Gastroesophageal sphincter (tissue), 3 donors: ENCODE measurements at regions not wholly inside any gene's neighbourhood (a gene's known extent, or its start where the extent isn't known, plus 50 kb on each side); places are given as distances from the start of the nearest gene placed in this dataset.

Source experiments
- EP300 ChIP-seq: sonication (generic); formaldehyde crosslinking; IDR thresholded peaks from one replicate; pipeline ENCODE4 v1.6.1; 2017; ENCODE audit warnings: antibody characterized with exemption, mild to moderate bottlenecking
- TF ChIP-seq, protein P1 (sequence below), 4 experiments: fragments of 200-600 bp in 2 of 4; fragments of 450-650 bp in 2 of 4; sonication (generic) in 1 of 4; IDR thresholded peaks; one replicate each; pipeline ENCODE4 v1.5.1; 2017 to 2019; ENCODE audit warnings: antibody characterized with exemption in 4 of 4, mild to moderate bottlenecking in 2 of 4, moderate library complexity in 2 of 4

GRCh38 chr5:158027806-158028775 lies 169.1 kb upstream of the CLINT1 start:
- TF ChIP-seq, protein P1, sequence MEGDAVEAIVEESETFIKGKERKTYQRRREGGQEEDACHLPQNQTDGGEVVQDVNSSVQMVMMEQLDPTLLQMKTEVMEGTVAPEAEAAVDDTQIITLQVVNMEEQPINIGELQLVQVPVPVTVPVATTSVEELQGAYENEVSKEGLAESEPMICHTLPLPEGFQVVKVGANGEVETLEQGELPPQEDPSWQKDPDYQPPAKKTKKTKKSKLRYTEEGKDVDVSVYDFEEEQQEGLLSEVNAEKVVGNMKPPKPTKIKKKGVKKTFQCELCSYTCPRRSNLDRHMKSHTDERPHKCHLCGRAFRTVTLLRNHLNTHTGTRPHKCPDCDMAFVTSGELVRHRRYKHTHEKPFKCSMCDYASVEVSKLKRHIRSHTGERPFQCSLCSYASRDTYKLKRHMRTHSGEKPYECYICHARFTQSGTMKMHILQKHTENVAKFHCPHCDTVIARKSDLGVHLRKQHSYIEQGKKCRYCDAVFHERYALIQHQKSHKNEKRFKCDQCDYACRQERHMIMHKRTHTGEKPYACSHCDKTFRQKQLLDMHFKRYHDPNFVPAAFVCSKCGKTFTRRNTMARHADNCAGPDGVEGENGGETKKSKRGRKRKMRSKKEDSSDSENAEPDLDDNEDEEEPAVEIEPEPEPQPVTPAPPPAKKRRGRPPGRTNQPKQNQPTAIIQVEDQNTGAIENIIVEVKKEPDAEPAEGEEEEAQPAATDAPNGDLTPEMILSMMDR (IDR thresholded peaks at IDR 0.05): no peak
- TF ChIP-seq EP300: no peak
